GM10248 (cell line): ENCODE measurements at regions not wholly inside any gene's neighbourhood (a gene's known extent, or its start where the extent isn't known, plus 50 kb on each side); places are given as distances from the start of the nearest gene placed in this dataset.

ENCODE experiments used
- CTCF ChIA-PET: fragments of 300-600 bp; sonication (Branson Sonifier 250); formaldehyde crosslinking; extraction: SDS; loops from one replicate; lab custom pipeline; 2021; ENCODE audit warnings: antibody characterized with exemption; lab: Yijun Ruan, JAX
- POLR2A ChIA-PET: fragments of 350-650 bp; sonication (Branson Sonifier 250); formaldehyde crosslinking; extraction: SDS; loops from one replicate; lab custom pipeline; 2020; ENCODE audit warnings: antibody characterized with exemption; lab: Yijun Ruan, JAX
- DNase-seq: peaks from one replicate; pipeline ENCODE4 v3.0.0; 2012; ENCODE audit errors: extremely low spot score
- CTCF ChIP-seq: IDR thresholded peaks from 2 replicates; pipeline ENCODE4 v1.5.1; 2012; ENCODE audit warnings: mild to moderate bottlenecking, low read depth; ENCODE audit errors: extremely low read depth, missing control alignments, control extremely low read depth

- ChIA-PET POLR2A (no interaction called here), CTCF (no interaction called here)
- TF ChIP-seq CTCF, result no peak
- DNase-seq, result no peak
Observed at GRCh38 chr12:115776399-115776798, 501.1 kb downstream of the MED13L start.

- no peak for TF ChIP-seq CTCF
- ChIA-PET POLR2A (no interaction called here), CTCF (no interaction called here)
- DNase-seq, result no peak
Observed at GRCh38 chr12:115774148-115774895, 503.2 kb downstream of the MED13L start.

GRCh38 chr12:115771601-115772000, 505.9 kb downstream of the MED13L start:
- DNase-seq, result no peak
- ChIA-PET CTCF (interaction anchor here (1.3 kb wide), 1 partner anchor 19 kb away, joined by 3 read pairs; no protein-coding TSS in a partner anchor), POLR2A (no interaction called here)
- TF ChIP-seq CTCF, result no peak

- ChIA-PET CTCF (interaction anchor here (1.3 kb wide), 1 partner anchor 18 kb away, joined by 3 read pairs; no protein-coding TSS in a partner anchor), POLR2A (no interaction called here)
- TF ChIP-seq CTCF, result no peak
- DNase-seq, result no peak
Observed at GRCh38 chr12:115771065-115771464, 506.4 kb downstream of the MED13L start.

- ChIA-PET CTCF (interaction anchor here (1.3 kb wide), 1 partner anchor 18 kb away, joined by 3 read pairs; no protein-coding TSS in a partner anchor), POLR2A (no interaction called here)
- no peak for DNase-seq
- TF ChIP-seq CTCF, result no peak
Observed at GRCh38 chr12:115770643-115771042, 506.9 kb downstream of the MED13L start.

- POLR2A ChIA-PET, result no interaction called here
- TF ChIP-seq CTCF, result no peak
- CTCF ChIA-PET, result no interaction called here
Observed at GRCh38 chr12:115767916-115768315, 509.6 kb downstream of the MED13L start.

More at GRCh38 chr12:115767916-115768315, 509.6 kb downstream of the MED13L start:
- no peak for DNase-seq
